Middle frontal gyrus (tissue), 1 donor: ENCODE measurements at regions not wholly inside any gene's neighbourhood (a gene's known extent, or its start where the extent isn't known, plus 50 kb on each side); places are given as distances from the start of the nearest gene placed in this dataset.

Experiments used
- DNase-seq: peaks from one replicate; pipeline ENCODE4 v3.0.0-alpha.2; 2015; ENCODE audit warnings: low spot score; ENCODE audit errors: extremely low spot score

- no peak for DNase-seq
These were observed 234.5 kb upstream of the PRDM1 start for GRCh38 chr6:105851606-105852005.

- DNase-seq, result no peak
These were observed 235.0 kb upstream of the PRDM1 start for GRCh38 chr6:105851113-105851580.

GRCh38 chr6:105850261-105851112 lies 235.6 kb upstream of the PRDM1 start:
- no peak for DNase-seq

DNA sequence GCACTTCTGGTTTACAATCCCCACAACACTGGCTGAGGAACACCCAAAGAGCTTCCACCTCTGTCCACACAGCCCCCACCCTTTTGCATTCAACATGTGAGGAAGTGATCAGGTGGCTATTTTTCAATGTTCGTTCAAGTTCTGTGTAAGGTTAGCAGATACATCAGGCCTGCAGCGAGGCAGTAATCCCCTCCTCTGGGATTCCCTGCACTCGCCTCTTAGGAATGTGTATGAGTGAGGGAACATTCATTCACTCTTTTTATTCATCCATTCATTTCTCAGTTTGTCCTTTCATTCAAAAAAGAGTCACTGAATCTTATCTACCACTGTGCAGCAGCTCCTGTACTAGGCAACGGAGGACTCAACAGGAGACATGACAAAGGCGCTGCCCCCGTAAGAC lies 236.4 kb upstream of the PRDM1 start:
- DNase-seq, result no peak

DNA sequence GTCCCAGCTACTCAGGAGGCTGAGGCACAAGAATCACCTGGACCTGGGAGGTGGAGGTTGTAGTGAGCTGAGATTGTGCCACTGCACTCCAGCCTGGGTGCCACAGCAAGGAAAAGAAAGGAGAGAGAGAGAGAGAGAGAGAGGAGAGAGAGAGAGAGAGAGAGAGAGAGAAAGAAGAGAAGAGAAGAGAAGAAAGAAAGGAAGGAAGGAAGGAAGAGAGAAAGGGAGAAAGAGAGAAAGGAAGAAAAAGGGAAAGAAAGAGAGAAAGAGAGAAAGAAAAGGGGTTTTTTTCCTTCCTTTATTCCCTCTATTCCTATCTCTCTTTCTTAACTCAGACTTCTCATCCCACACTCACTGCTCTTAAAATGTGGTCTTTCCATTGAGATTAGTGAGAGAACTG lies 238.7 kb upstream of the PRDM1 start:
- DNase-seq, result no peak

- peak; percentile 71 for DNase-seq
These were observed 241.8 kb upstream of the PRDM1 start for GRCh38 chr6:105844275-105844883.

DNA sequence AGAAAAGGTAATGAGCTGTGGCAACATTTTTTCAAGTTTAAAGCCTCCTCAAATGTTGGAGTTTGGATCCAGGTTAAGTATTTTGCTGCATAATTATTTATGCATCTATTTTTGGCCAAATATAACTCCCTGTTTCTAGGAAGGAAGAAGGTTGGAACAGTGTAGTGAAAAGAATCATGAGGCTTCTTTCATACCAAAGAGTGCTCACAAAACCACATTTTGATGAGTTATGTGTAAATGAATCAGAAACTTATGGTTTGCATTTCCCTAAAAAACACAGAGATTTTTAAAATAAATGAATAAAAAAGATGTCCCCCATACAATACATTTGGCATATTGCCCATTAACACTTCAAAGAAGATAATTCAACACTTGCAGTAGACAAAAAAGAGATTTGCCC lies 246.9 kb upstream of the PRDM1 start:
- DNase-seq, result no peak

DNA sequence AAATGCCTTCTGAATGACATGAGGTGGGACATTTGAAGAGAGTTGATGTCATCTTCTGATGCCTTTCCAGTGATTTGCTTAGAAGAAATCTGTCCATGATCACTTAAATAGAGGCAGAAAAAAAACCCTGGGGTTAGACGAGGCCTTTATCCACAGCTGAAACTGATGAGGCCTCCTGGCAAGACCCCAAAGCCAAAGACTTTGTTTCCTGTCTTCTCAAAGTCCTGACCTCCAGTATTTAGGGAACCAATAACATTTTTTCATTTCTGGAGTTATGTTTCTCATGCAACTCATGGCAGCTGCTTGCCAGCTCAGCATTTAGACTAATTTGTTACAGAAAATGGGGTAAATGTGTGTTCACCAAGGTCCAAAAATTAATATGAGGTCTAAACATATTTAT lies 248.0 kb upstream of the PRDM1 start:
- DNase-seq, result no peak

DNA sequence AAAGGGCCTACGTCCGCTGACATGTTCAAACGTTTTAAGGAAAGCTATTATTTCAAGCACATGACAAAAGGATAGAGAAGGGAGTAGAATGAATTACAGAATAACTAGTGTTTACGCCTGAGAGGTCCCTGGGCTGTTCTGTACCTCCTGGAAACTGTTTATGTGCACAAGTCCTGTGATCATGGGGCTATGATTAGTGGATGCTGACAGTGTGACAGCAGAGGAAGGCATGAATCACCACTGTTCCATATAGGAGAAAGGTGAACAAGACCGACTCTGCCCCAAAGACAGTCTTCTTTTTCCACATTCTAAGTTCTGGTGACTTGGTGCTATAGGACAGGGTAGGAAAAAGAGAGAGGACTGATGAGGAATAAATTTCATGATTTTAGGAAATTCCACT lies 249.2 kb upstream of the PRDM1 start:
- DNase-seq, result no peak

- DNase-seq, result no peak
These were observed 249.8 kb upstream of the PRDM1 start for GRCh38 chr6:105836379-105836778.

GRCh38 chr6:105835373-105835772 lies 250.8 kb upstream of the PRDM1 start:
- no peak for DNase-seq

DNA sequence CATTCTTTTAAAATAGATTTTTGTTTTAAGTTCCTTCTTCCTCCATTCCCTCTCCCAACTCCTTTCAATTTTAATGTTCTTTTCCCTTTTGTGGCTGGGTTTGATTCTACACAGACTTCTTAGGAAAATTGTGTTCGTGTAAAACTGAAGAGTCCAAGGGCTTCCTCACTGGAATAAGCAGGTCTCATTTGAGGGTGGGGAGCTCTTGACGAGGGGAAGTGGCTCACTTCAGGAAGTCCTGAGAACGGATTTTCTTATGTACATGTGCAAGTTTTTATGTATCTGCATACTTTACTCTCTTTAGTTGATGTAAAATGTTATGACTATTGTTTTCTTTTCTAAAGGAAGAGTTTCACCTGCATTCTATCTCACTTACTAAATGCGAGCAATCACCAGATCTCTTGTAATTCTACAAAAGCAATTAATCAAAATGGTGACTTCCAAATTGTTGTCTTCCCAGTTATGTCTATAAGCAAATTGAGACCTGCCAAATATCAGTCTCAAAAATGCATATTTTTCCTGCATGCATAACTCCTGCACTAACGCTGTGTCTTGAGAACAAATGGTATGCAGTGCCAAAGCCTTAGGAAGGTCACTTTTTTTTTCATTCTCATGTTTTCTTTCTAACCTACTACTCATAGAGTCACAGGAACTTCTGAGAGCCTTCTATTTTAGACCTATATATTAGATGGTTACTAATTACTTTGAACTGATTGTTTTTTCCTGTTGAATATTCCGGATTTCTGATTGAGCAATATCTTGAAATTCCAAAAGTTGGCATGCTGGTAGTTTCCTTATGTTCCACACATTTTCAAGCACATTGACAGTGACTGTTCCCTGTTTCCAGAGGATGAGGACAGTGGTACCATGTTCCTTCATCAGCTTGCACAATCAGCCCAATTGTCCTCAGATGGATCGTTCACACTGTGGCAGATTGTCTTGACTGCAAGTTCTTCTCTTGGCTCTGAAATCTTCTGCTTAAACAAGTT lies 251.9 kb upstream of the PRDM1 start:
- no peak for DNase-seq

- no peak for DNase-seq
These were observed 253.8 kb upstream of the PRDM1 start for GRCh38 chr6:105832313-105832761.

DNA sequence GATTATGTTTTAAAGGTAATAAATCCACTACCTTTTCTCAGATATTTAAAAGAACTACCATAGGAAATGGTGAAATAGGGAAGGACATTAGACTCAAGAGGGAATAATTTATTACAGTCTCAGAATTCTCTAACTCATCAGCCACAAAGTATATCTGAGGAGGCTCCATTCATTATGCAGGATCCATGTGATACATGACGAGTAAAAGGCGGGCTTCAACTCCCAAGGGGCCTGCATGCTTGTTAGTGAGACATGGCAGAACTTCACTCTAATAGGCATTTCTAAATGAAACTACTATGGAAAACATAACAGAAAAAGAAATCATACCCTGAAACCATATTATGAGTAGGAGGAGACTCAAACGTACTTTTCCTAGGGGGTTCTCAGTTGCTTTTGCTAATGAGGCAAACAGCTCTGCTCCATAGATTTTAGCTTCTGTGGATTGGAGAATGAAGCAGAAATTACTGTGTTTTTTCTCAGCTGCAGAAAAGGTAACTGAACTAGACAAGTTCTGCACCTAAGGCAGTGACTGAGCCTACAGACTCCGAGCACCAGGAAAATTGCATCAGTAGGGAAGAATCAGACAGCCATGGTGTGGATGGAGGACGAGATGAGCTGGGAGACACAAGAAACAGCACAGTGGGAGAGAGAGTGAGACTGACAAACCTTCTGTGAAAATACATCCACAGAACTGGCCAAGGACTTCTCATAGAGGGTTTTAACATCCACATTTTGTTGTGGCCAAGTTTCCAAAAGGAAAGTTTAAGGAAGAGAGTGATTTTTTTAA lies 254.6 kb upstream of the PRDM1 start:
- no peak for DNase-seq

DNA sequence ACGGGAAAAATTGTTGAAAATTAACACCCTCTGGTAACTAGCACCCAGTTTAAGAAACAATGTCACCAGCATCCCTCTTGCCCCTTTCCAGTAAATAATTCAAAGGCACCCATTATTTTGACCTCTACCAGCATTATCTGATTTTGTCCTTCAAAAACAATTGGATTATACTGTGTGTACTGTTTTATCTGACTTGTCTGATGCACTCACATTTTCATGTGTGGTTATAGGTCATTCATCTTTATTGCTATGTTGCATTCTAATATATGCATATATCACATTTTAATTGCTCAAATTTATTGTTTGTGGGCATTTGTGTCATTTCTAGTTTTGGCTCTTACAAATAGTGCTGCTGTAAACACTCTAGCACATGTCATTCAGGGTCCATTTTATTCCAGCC lies 260.9 kb upstream of the PRDM1 start:
- no peak for DNase-seq

DNA sequence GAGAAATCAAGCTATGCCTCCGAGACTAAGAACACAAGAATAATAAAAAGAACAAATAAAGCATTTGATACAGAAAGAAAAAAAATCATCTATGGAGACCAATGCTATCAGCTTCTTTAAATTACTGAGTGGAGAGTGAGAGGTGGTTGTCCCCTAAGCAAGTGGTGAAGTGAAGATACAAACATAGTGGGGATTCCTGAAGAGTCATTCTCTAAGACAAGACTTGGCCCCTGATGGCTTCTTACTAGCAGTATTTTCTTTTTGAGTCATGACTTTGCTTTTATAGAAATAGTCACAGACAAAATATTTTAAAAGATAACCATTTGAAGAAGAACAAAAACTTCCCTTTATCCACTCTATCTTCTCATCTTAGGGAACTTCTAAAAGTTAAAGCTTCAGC lies 261.4 kb upstream of the PRDM1 start:
- DNase-seq, result no peak

- no peak for DNase-seq
These were observed 264.4 kb upstream of the PRDM1 start for GRCh38 chr6:105821777-105822176.

- DNase-seq, result no peak
These were observed 265.1 kb upstream of the PRDM1 start for GRCh38 chr6:105821027-105821426.

GRCh38 chr6:105819745-105820144 lies 266.4 kb upstream of the PRDM1 start:
- no peak for DNase-seq

GRCh38 chr6:105818505-105818904 lies 267.6 kb upstream of the PRDM1 start:
- DNase-seq, result no peak

- DNase-seq, result no peak
These were observed 268.2 kb upstream of the PRDM1 start for GRCh38 chr6:105817961-105818360.
